Suprapubic skin (tissue), 4 donors: ENCODE measurements at regions not wholly inside any gene's neighbourhood (a gene's known extent, or its start where the extent isn't known, plus 50 kb on each side); places are given as distances from the start of the nearest gene placed in this dataset.

Source experiments
- DNase-seq, 2 donors: peaks; one replicate each; pipeline ENCODE4 v3.0.0-alpha.2; 2019; ENCODE audit warnings: low spot score in 2 of 2
- H3K27ac ChIP-seq: fragments of 200-600 bp; sonication (generic); one replicate; pipeline ENCODE4 v1.5.1; 2019
- H3K27me3 ChIP-seq: fragments of 200-600 bp; sonication (generic); one replicate; pipeline ENCODE4 v1.5.1; 2019
- H3K36me3 ChIP-seq: fragments of 200-600 bp; sonication (generic); one replicate; pipeline ENCODE4 v1.5.1; 2019
- H3K4me1 ChIP-seq: fragments of 200-600 bp; sonication (generic); one replicate; pipeline ENCODE4 v1.5.1; 2019
- H3K4me3 ChIP-seq: fragments of 200-600 bp; sonication (generic); one replicate; pipeline ENCODE4 v1.5.1; 2019; ENCODE audit warnings: mild to moderate bottlenecking
- H3K9me3 ChIP-seq: fragments of 200-600 bp; sonication (generic); one replicate; pipeline ENCODE4 v1.5.1; 2019
- EP300 ChIP-seq: sonication (generic); formaldehyde crosslinking; IDR thresholded peaks from one replicate; pipeline ENCODE4 v1.6.1; 2017; ENCODE audit warnings: antibody characterized with exemption
- POLR2A ChIP-seq, 2 donors: fragments of 450-650 bp; IDR thresholded peaks; one replicate each; pipeline ENCODE4 v1.6.1; 2017; ENCODE audit warnings: antibody characterized with exemption in 2 of 2, mild to moderate bottlenecking in 2 of 2, moderate library complexity in 2 of 2
- POLR2AphosphoS5 ChIP-seq, 3 donors: sonication (generic); formaldehyde crosslinking; IDR thresholded peaks; one replicate each; pipeline ENCODE4 v1.6.1; 2017; ENCODE audit warnings: antibody characterized with exemption in 3 of 3
- WGBS: methylation state at CpG from one replicate; pipeline ENCODE4 v1.1.5; 2018; 5-methylcytosine and 5-hydroxymethylcytosine counted together
- TF ChIP-seq, protein P1 (sequence below), 2 donors: fragments of 200-600 bp in 1 of 2; fragments of 450-650 bp in 1 of 2; sonication (generic) in 1 of 2; IDR thresholded peaks; one replicate each; pipeline ENCODE4 v1.5.1; 2016 to 2019; ENCODE audit warnings: antibody characterized with exemption in 2 of 2, mild to moderate bottlenecking in 1 of 2, moderate library complexity in 1 of 2

DNA sequence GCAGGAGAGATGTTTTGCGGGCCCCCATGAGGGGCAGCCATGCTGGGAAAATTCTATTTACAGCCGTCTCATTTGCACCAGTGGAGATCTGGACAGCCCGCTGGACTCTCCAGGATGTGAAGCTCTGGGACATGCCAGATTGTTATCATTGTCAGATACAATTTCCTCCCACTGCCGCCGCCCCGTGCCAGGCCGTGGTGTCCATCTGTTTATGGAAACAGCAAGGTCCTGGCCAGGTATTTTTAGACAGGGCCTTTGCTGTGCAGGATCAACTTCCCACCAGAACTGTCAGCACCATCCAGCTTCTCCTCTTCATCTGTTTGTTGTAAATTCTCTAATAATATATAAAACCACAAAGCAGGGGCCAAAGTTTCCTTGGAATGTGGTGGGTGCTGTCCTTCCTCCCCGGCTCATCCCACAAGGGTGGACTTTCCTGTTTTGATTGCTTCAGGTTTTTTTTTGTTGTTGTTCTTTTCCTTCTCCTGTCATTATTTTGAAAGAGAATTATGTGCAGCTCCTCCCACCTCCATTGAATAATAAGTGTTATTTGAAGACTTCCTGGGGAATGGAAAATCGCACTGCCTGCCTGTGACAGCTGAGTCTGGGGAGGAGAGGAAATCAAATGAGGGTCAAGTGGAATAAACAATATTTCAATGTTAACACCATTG is 398.1 kb downstream of the TNS1 start:
- 76% methylated on average over 9 of the region's 9 CpGs for WGBS
- Histone ChIP-seq H3K27me3 (no peaks in the 10 kb centered on the region), H3K27ac (no peak overlapping the region), H3K9me3 (no peaks in the 10 kb centered on the region), H3K4me3 (no peak overlapping the region), H3K4me1 (no peaks in the 10 kb centered on the region), H3K36me3 (no peaks in the 10 kb centered on the region)
- DNase-seq: no peak
- TF ChIP-seq EP300 (no peak), POLR2A (IDR thresholded peaks at IDR 0.05) (no peak), POLR2AphosphoS5 (IDR thresholded peaks at IDR 0.05) (no peak)
- TF ChIP-seq, protein P1, sequence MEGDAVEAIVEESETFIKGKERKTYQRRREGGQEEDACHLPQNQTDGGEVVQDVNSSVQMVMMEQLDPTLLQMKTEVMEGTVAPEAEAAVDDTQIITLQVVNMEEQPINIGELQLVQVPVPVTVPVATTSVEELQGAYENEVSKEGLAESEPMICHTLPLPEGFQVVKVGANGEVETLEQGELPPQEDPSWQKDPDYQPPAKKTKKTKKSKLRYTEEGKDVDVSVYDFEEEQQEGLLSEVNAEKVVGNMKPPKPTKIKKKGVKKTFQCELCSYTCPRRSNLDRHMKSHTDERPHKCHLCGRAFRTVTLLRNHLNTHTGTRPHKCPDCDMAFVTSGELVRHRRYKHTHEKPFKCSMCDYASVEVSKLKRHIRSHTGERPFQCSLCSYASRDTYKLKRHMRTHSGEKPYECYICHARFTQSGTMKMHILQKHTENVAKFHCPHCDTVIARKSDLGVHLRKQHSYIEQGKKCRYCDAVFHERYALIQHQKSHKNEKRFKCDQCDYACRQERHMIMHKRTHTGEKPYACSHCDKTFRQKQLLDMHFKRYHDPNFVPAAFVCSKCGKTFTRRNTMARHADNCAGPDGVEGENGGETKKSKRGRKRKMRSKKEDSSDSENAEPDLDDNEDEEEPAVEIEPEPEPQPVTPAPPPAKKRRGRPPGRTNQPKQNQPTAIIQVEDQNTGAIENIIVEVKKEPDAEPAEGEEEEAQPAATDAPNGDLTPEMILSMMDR (IDR thresholded peaks at IDR 0.05): no peak

- Histone ChIP-seq H3K36me3 (no peaks in the 10 kb centered on the region), H3K27me3 (no peaks in the 10 kb centered on the region), H3K4me1 (no peaks in the 10 kb centered on the region), H3K9me3 (no peaks in the 10 kb centered on the region), H3K4me3 (no peak overlapping the region), H3K27ac (no peak overlapping the region)
- TF ChIP-seq POLR2A (IDR thresholded peaks at IDR 0.05) (no peak), EP300 (no peak), POLR2AphosphoS5 (IDR thresholded peaks at IDR 0.05) (no peak)
- TF ChIP-seq, protein P1 (IDR thresholded peaks at IDR 0.05): no peak
- 71% methylated on average over 2 of the region's 2 CpGs for WGBS
- DNase-seq: no peak
Measured at GRCh38 chr2:217601601-217602000, 401.2 kb downstream of the TNS1 start.

DNA sequence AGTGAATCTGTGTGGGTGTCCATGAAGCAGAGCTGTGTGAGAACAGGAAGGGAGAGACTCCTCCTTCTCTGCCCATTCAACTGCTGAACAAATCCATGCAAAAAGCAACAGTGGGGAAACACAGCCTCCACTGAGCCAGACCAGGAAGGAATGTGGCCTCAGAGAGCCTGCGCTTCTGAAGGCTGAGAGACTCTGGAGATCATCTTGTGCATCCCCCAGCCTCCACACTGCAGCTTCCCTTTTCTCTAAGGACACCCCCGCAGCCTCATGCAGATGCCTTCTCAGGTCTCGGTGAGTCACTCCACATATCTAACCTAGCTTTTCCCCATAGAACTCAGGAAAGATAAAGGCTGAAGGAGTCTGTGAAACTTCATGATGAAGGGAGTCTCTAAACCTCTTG is 402.9 kb downstream of the TNS1 start:
- 91% methylated on average over 3 of the region's 3 CpGs for WGBS
- TF ChIP-seq, protein P1 (IDR thresholded peaks at IDR 0.05): no peak
- TF ChIP-seq POLR2A (IDR thresholded peaks at IDR 0.05): no peak
- no peak overlapping the region for H3K4me3 ChIP-seq
- DNase-seq: no peak
- H3K27ac ChIP-seq: no peak overlapping the region
- no peaks in the 10 kb centered on the region for H3K4me1 ChIP-seq
- H3K9me3 ChIP-seq: no peaks in the 10 kb centered on the region
- no peaks in the 10 kb centered on the region for H3K27me3 ChIP-seq
- H3K36me3 ChIP-seq: no peaks in the 10 kb centered on the region

GRCh38 chr2:217597681-217598080 is 405.1 kb downstream of the TNS1 start:
- Histone ChIP-seq H3K36me3 (no peaks in the 10 kb centered on the region), H3K27ac (no peak overlapping the region), H3K4me1 (no peaks in the 10 kb centered on the region), H3K4me3 (no peak overlapping the region), H3K9me3 (no peaks in the 10 kb centered on the region), H3K27me3 (no peaks in the 10 kb centered on the region)
- WGBS: 86% methylated on average over 6 of the region's 6 CpGs
- DNase-seq: no peak
- TF ChIP-seq POLR2AphosphoS5 (IDR thresholded peaks at IDR 0.05) (no peak), EP300 (no peak), POLR2A (IDR thresholded peaks at IDR 0.05) (no peak)
- TF ChIP-seq, protein P1 (IDR thresholded peaks at IDR 0.05): no peak

GRCh38 chr2:217597145-217597544 is 405.6 kb downstream of the TNS1 start:
- Histone ChIP-seq H3K27me3 (no peaks in the 10 kb centered on the region), H3K4me3 (no peak overlapping the region), H3K36me3 (no peaks in the 10 kb centered on the region), H3K9me3 (no peaks in the 10 kb centered on the region), H3K4me1 (no peaks in the 10 kb centered on the region), H3K27ac (no peak overlapping the region)
- WGBS: 89% methylated on average over 4 of the region's 4 CpGs
- TF ChIP-seq POLR2A (IDR thresholded peaks at IDR 0.05) (no peak), POLR2AphosphoS5 (IDR thresholded peaks at IDR 0.05) (no peak), EP300 (no peak)
- TF ChIP-seq, protein P1 (IDR thresholded peaks at IDR 0.05): no peak
- no peak for DNase-seq
